ENCODE measurements at regions not wholly inside any gene's neighbourhood (a gene's known extent, or its start where the extent isn't known, plus 50 kb on each side); places are given as distances from the start of the nearest gene placed in this dataset.

- no peak for TF ChIP-seq CREB3 (CRISPR knock-in tag; IDR thresholded peaks at IDR 0.05)
- TF ChIP-seq, protein P1, sequence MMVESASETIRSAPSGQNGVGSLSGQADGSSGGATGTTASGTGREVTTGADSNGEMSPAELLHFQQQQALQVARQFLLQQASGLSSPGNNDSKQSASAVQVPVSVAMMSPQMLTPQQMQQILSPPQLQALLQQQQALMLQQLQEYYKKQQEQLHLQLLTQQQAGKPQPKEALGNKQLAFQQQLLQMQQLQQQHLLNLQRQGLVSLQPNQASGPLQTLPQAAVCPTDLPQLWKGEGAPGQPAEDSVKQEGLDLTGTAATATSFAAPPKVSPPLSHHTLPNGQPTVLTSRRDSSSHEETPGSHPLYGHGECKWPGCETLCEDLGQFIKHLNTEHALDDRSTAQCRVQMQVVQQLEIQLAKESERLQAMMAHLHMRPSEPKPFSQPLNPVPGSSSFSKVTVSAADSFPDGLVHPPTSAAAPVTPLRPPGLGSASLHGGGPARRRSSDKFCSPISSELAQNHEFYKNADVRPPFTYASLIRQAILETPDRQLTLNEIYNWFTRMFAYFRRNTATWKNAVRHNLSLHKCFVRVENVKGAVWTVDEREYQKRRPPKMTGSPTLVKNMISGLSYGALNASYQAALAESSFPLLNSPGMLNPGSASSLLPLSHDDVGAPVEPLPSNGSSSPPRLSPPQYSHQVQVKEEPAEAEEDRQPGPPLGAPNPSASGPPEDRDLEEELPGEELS (CRISPR knock-in tag; IDR thresholded peaks at IDR 0.05) = peak; percentile 20; the same call in 1 of the 2 replicates
- TF ChIP-seq, protein P2, sequence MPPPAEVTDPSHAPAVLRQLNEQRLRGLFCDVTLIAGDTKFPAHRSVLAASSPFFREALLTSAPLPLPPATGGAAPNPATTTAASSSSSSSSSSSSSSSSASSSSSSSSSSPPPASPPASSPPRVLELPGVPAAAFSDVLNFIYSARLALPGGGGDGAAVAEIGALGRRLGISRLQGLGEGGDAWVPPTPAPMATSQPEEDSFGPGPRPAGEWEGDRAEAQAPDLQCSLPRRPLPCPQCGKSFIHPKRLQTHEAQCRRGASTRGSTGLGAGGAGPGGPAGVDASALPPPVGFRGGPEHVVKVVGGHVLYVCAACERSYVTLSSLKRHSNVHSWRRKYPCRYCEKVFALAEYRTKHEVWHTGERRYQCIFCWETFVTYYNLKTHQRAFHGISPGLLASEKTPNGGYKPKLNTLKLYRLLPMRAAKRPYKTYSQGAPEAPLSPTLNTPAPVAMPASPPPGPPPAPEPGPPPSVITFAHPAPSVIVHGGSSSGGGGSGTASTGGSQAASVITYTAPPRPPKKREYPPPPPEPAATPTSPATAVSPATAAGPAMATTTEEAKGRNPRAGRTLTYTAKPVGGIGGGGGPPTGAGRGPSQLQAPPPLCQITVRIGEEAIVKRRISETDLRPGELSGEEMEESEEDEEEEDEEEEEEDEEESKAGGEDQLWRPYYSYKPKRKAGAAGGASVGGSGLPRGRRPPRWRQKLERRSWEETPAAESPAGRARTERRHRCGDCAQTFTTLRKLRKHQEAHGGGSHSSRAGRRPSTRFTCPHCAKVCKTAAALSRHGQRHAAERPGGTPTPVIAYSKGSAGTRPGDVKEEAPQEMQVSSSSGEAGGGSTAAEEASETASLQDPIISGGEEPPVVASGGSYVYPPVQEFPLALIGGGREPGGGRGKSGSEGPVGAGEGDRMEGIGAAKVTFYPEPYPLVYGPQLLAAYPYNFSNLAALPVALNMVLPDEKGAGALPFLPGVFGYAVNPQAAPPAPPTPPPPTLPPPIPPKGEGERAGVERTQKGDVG (CRISPR knock-in tag; IDR thresholded peaks at IDR 0.05; ENCODE audit: borderline replicate concordance) = no peak
- TF ChIP-seq HNRNPH1 (optimal IDR thresholded peaks at IDR 0.05; ENCODE audit: low read depth, low read length) = no peak
- no peak for TF ChIP-seq CSRNP1 (CRISPR knock-in tag; IDR thresholded peaks at IDR 0.05)
- no peak for TF ChIP-seq TOE1 (CRISPR knock-in tag; IDR thresholded peaks at IDR 0.05)
- TF ChIP-seq GZF1 (CRISPR knock-in tag; IDR thresholded peaks at IDR 0.05) = no peak
- TF ChIP-seq XBP1 (CRISPR knock-in tag; IDR thresholded peaks at IDR 0.05) = no peak
- no peak for TF ChIP-seq ZNF30 (CRISPR knock-in tag; IDR thresholded peaks at IDR 0.05)
- peak; percentile 53; the same call in 1 of the 2 replicates for TF ChIP-seq ZNF512B (CRISPR knock-in tag; IDR thresholded peaks at IDR 0.05; ENCODE audit: borderline replicate concordance)
- TF ChIP-seq ZNF768 (CRISPR knock-in tag; IDR thresholded peaks at IDR 0.05) = no peak
- TF ChIP-seq FOXK1 (CRISPR knock-in tag; IDR thresholded peaks at IDR 0.05; ENCODE audit: borderline replicate concordance, low read depth) = 0 out of 2 replicates have a peak, but pooled peaks have one; percentile 27
- TF ChIP-seq ZNF180 (CRISPR knock-in tag; IDR thresholded peaks at IDR 0.05; ENCODE audit: borderline replicate concordance, low read depth) = no peak
- TF ChIP-seq SALL2 (CRISPR knock-in tag; IDR thresholded peaks at IDR 0.05) = no peak
- no peak for TF ChIP-seq HNRNPUL1 (IDR thresholded peaks at IDR 0.05; ENCODE audit: low read depth, low read length)
These were observed 246.5 kb upstream of the USP25 start (continued) for GRCh38 chr21:15483138-15483780.
